ENCODE measurements at regions not wholly inside any gene's neighbourhood (a gene's known extent, or its start where the extent isn't known, plus 50 kb on each side); places are given as distances from the start of the nearest gene placed in this dataset.

DNA sequence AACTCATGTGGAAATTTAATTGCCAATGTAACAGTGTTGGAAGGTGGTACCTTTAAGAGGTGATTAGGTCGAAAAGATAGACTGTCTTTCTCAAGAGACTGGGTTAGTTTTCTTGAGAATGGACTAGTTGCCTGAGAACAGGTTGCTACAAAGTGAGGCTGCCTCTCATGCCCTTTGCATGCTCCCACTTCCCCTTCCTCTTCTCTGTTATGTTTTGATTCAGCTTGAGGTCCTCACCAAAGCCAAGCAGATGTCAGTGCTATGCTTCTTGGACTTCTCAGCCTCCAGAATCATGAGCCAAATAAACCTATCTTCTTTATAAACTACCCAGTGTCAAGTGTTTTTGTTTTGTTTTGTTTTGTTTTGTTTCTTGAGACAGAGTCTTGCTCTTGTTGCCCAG lies 187.0 kb upstream of the RUNX1 start:
- H3K56ac ChIP-seq (ENCODE audit: insufficient read length, low read depth, low read length): no peak overlapping the region
- peaks cover 5 to 6% of the 10 kb centered on the region in 2 experiments for H3K9me3 Mint-ChIP-seq
- DNase-seq: no peak
- no peak overlapping the region for H3K4ac ChIP-seq (ENCODE audit: low read depth, low read length)
- no peaks in the 10 kb centered on the region; the same call in 1 of the 2 replicates for H3K27me3 Mint-ChIP-seq (ENCODE audit: low read depth)
- H3K4me1 Mint-ChIP-seq: peaks cover 7 to 20% of the 10 kb centered on the region in 2 experiments
- H3K4me1 ChIP-seq (ENCODE audit: insufficient read depth, low read length): no peaks in the 10 kb centered on the region
- H4K91ac ChIP-seq (ENCODE audit: insufficient read length, low read depth, low read length): no peak overlapping the region
- no CpG with 5 or more reads among the region's 1 CpG for WGBS (ENCODE audit: extremely low coverage, insufficient read length, low lambda C conversion rate)
- TF ChIP-seq, protein P1, sequence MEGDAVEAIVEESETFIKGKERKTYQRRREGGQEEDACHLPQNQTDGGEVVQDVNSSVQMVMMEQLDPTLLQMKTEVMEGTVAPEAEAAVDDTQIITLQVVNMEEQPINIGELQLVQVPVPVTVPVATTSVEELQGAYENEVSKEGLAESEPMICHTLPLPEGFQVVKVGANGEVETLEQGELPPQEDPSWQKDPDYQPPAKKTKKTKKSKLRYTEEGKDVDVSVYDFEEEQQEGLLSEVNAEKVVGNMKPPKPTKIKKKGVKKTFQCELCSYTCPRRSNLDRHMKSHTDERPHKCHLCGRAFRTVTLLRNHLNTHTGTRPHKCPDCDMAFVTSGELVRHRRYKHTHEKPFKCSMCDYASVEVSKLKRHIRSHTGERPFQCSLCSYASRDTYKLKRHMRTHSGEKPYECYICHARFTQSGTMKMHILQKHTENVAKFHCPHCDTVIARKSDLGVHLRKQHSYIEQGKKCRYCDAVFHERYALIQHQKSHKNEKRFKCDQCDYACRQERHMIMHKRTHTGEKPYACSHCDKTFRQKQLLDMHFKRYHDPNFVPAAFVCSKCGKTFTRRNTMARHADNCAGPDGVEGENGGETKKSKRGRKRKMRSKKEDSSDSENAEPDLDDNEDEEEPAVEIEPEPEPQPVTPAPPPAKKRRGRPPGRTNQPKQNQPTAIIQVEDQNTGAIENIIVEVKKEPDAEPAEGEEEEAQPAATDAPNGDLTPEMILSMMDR (conservative IDR thresholded peaks at IDR 0.05): no peak
- H3K36me3 Mint-ChIP-seq (ENCODE audit: insufficient read depth in 1 of 3, low read depth in 3 of 3): peaks cover 0 to 4% (median 0%) of the 10 kb centered on the region in 3 experiments; a peak in 1 of 7 replicates
- H3K27me3 ChIP-seq (ENCODE audit: insufficient read depth, low read length): no peaks in the 10 kb centered on the region
- no peaks in the 10 kb centered on the region for H4K20me1 ChIP-seq (ENCODE audit: control insufficient read depth, insufficient read depth, insufficient read length)
- H3K79me2 ChIP-seq (ENCODE audit: insufficient read depth, low read length): no peaks in the 10 kb centered on the region
- H3K27ac Mint-ChIP-seq: no peak overlapping the region
- no peak overlapping the region for H2BK20ac ChIP-seq (ENCODE audit: low read depth, low read length, poor library complexity, severe bottlenecking)
- H3K23me2 ChIP-seq (ENCODE audit: insufficient read length, low read depth, low read length, poor library complexity, severe bottlenecking): no peaks in the 10 kb centered on the region
- H2BK120ac ChIP-seq (ENCODE audit: low read depth, low read length, poor library complexity, severe bottlenecking): no peak overlapping the region
- no peak overlapping the region for H2AFZ ChIP-seq (ENCODE audit: low read length)
- H3K27ac ChIP-seq (ENCODE audit: insufficient read length, low read depth, low read length): no peak overlapping the region
- H4K5ac ChIP-seq (ENCODE audit: insufficient read length, low read depth, low read length): no peak overlapping the region
- H3K4me2 ChIP-seq (ENCODE audit: insufficient read depth, insufficient read length, low read length): no peak overlapping the region
- no peak overlapping the region for H3K9ac ChIP-seq (ENCODE audit: extremely low read depth, insufficient read length, low read length)
- no peak overlapping the region for H2BK12ac ChIP-seq (ENCODE audit: insufficient read length, low read depth, low read length)
- no peaks in the 10 kb centered on the region for H3K79me1 ChIP-seq (ENCODE audit: insufficient read depth, low read depth, low read length, poor library complexity, severe bottlenecking)
- no peak overlapping the region for H3T11ph ChIP-seq (ENCODE audit: low read length)
- H3K9me3 ChIP-seq (ENCODE audit: control insufficient read depth, low read depth, low read length): no peaks in the 10 kb centered on the region
- no peak overlapping the region for H4K8ac ChIP-seq (replicated peaks; ENCODE audit: insufficient read length, low read depth, low read length)
- no peak overlapping the region for H3K14ac ChIP-seq (ENCODE audit: insufficient read depth, low read length)
- H2BK15ac ChIP-seq (ENCODE audit: low read depth, low read length): no peak overlapping the region
- no peak overlapping the region for H2AK5ac ChIP-seq (ENCODE audit: insufficient read length, low read length)
- H3K18ac ChIP-seq (ENCODE audit: insufficient read length, low read depth, low read length): no peak overlapping the region
- no peak overlapping the region for H3K4me3 Mint-ChIP-seq
- H3K23ac ChIP-seq (ENCODE audit: insufficient read length, low read depth, low read length): no peak overlapping the region
- H2BK5ac ChIP-seq (ENCODE audit: insufficient read length, low read length): no peak overlapping the region

Data from H9 (cell line).